ENCODE measurements at regions not wholly inside any gene's neighbourhood (a gene's known extent, or its start where the extent isn't known, plus 50 kb on each side); places are given as distances from the start of the nearest gene placed in this dataset. TPM values are rescaled to one million over a fixed set of nuclear protein-coding genes. Genes with fewer than 3 reads are reported as not detected.

GRCh38 chr6:1554141-1554475 lies 55.6 kb upstream of the FOXC1 start:
- Histone ChIP-seq H3K36me3 (ENCODE audit: control insufficient read depth in 4 of 4, insufficient read depth in 4 of 4, low read length in 4 of 4) (no peaks in the 10 kb centered on the region), H3K9me3 (ENCODE audit: control insufficient read depth in 4 of 4, insufficient read depth in 3 of 4, low read length in 3 of 4) (peaks cover 0 to 8% (median 1%) of the 10 kb centered on the region in 4 donors), H3K9ac (ENCODE audit: insufficient read depth in 1 of 2, low read length in 2 of 2) (peak overlapping the region in 1 of 2 donors; percentile 63), H3K27me3 (ENCODE audit: control insufficient read depth in 3 of 3, insufficient read depth in 3 of 3, low read length in 2 of 3) (no peaks in the 10 kb centered on the region), H3K4me1 (ENCODE audit: control insufficient read depth in 5 of 5, insufficient read depth in 5 of 5, low read length in 5 of 5) (peaks cover 0 to 3% (median 0%) of the 10 kb centered on the region in 5 donors), H3K4me3 (no peak overlapping the region), H3K27ac (ENCODE audit: low read depth in 1 of 2, low read length in 1 of 2) (no peak overlapping the region)
- TF ChIP-seq CTCF (IDR thresholded peaks at IDR 0.05; ENCODE audit: control extremely low read depth, extremely low read depth) = no peak
- 76 to 82% methylated on average over 8 of the region's 8 CpGs for WGBS, 2 donors
- no peak for DNase-seq
- no peak for ATAC-seq (ENCODE audit: insufficient read depth, low FRiP score)

GRCh38 chr6:1554476-1555310 lies 55.0 kb upstream of the FOXC1 start:
- Histone ChIP-seq H3K36me3 (ENCODE audit: control insufficient read depth in 4 of 4, insufficient read depth in 4 of 4, low read length in 4 of 4) (no peaks in the 10 kb centered on the region), H3K9me3 (ENCODE audit: control insufficient read depth in 4 of 4, insufficient read depth in 3 of 4, low read length in 3 of 4) (peaks cover 0 to 8% (median 1%) of the 10 kb centered on the region in 4 donors), H3K27ac (ENCODE audit: low read depth in 1 of 2, low read length in 1 of 2) (peak overlapping the region in 1 of 2 donors; percentile 8), H3K27me3 (ENCODE audit: control insufficient read depth in 3 of 3, insufficient read depth in 3 of 3, low read length in 2 of 3) (no peaks in the 10 kb centered on the region), H3K9ac (ENCODE audit: insufficient read depth in 1 of 2, low read length in 2 of 2) (peak overlapping the region; percentile 18 to 63), H3K4me1 (ENCODE audit: control insufficient read depth in 5 of 5, insufficient read depth in 5 of 5, low read length in 5 of 5) (peaks cover 0 to 3% (median 0%) of the 10 kb centered on the region in 5 donors), H3K4me3 (peak overlapping the region; percentile 56)
- peak; percentile 86 for ATAC-seq (ENCODE audit: insufficient read depth, low FRiP score)
- TF ChIP-seq CTCF (IDR thresholded peaks at IDR 0.05; ENCODE audit: control extremely low read depth, extremely low read depth) = peak; percentile 18
- peak; percentile 80 to 85 (median 83) for DNase-seq
- WGBS, 2 donors = 21% methylated on average over 45 to 46 of the region's 46 CpGs

- no peaks in the 10 kb centered on the region for H3K27me3 ChIP-seq (ENCODE audit: control insufficient read depth in 3 of 3, insufficient read depth in 3 of 3, low read length in 2 of 3)
- H3K27ac ChIP-seq (ENCODE audit: low read depth in 1 of 2, low read length in 1 of 2) = no peak overlapping the region
- DNase-seq = no peak
- ATAC-seq (ENCODE audit: insufficient read depth, low FRiP score) = no peak
- WGBS, 2 donors = 79 to 86% methylated on average over 11 of the region's 11 CpGs
- TF ChIP-seq CTCF (IDR thresholded peaks at IDR 0.05; ENCODE audit: control extremely low read depth, extremely low read depth) = no peak
- peaks cover 0 to 3% (median 0%) of the 10 kb centered on the region in 5 donors for H3K4me1 ChIP-seq (ENCODE audit: control insufficient read depth in 5 of 5, insufficient read depth in 5 of 5, low read length in 5 of 5)
- H3K9ac ChIP-seq (ENCODE audit: insufficient read depth in 1 of 2, low read length in 2 of 2) = no peak overlapping the region
- H3K36me3 ChIP-seq (ENCODE audit: control insufficient read depth in 4 of 4, insufficient read depth in 4 of 4, low read length in 4 of 4) = no peaks in the 10 kb centered on the region
- peaks cover 0 to 8% (median 0%) of the 10 kb centered on the region in 4 donors for H3K9me3 ChIP-seq (ENCODE audit: control insufficient read depth in 4 of 4, insufficient read depth in 3 of 4, low read length in 3 of 4)
- H3K4me3 ChIP-seq = no peak overlapping the region
These were observed 51.3 kb upstream of the FOXC1 start for GRCh38 chr6:1558388-1558787.

Small RNA genes in the stretch of these regions (small RNA-seq; reads per million reads assigned to genes)
- gene RN7SL352P (ENCODE audit: low replicate concordance) = not detected

All from lung (tissue), 12 donors.